Neural crest cell (in vitro differentiated cells): ENCODE measurements at regions not wholly inside any gene's neighbourhood (a gene's known extent, or its start where the extent isn't known, plus 50 kb on each side); places are given as distances from the start of the nearest gene placed in this dataset.

Source experiments
- DNase-seq: peaks from one replicate; pipeline ENCODE4 v3.0.0; 2021; ENCODE audit warnings: low read depth, mixed read lengths, low spot score
- H3K27ac Mint-ChIP-seq: one replicate; pipeline ENCODE4 v1.8.0; 2021; ENCODE audit warnings: mild to moderate bottlenecking, mixed read lengths; ENCODE audit not compliant: unreplicated experiment
- H3K27me3 Mint-ChIP-seq: 2 replicates; pipeline ENCODE4 v1.8.0; 2021; ENCODE audit warnings: low read depth, mild to moderate bottlenecking, mixed read lengths
- H3K36me3 Mint-ChIP-seq: 2 replicates; pipeline ENCODE4 v1.8.0; 2021; ENCODE audit warnings: low read depth, mild to moderate bottlenecking, mixed read lengths
- H3K4me1 Mint-ChIP-seq: 2 replicates; pipeline ENCODE4 v1.8.0; 2021; ENCODE audit warnings: mixed read lengths
- H3K4me3 Mint-ChIP-seq: one replicate; pipeline ENCODE4 v1.8.0; 2021; ENCODE audit warnings: mild to moderate bottlenecking, mixed read lengths
- H3K9me3 Mint-ChIP-seq: 2 replicates; pipeline ENCODE4 v1.8.0; 2021; ENCODE audit warnings: mixed read lengths
- CTCF ChIP-seq: fragments of 200-600 bp; sonication (generic); conservative IDR thresholded peaks from 2 replicates; pipeline ENCODE4 v1.5.0; 2021; ENCODE audit warnings: antibody characterized with exemption, mild to moderate bottlenecking

DNA sequence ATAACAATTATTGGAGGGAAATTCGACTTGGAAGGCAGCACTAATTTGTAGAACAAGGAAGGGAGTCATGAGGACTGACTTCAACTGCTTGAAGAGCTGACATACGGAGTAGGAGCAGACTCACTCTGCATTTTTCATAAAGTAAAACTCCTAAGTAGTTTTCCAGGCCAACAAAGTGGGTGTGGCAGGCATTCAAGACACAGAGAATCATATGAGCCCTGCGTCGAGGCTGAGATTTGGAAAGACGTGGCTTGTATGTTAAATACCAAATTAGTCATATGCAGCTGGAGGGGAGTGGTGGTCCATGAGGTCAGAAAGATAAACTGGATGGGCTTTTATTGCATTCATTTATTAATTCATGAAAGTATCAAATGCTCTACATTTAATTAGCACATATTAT is 255.7 kb upstream of the JUN start:
- Mint-ChIP-seq H3K4me1 (peaks cover 8% of the 10 kb centered on the region), H3K27ac (no peak overlapping the region), H3K4me3 (no peak overlapping the region), H3K9me3 (peaks cover 2% of the 10 kb centered on the region), H3K27me3 (no peaks in the 10 kb centered on the region), H3K36me3 (no peaks in the 10 kb centered on the region)
- no peak for DNase-seq
- TF ChIP-seq CTCF, result no peak

- Mint-ChIP-seq H3K9me3 (no peaks in the 10 kb centered on the region), H3K27me3 (no peaks in the 10 kb centered on the region), H3K4me3 (no peak overlapping the region), H3K4me1 (no peaks in the 10 kb centered on the region), H3K27ac (no peak overlapping the region), H3K36me3 (no peaks in the 10 kb centered on the region)
- DNase-seq, result no peak
- TF ChIP-seq CTCF, result no peak
Measured at GRCh38 chr1:59040486-59040885, 256.4 kb upstream of the FGGY start.

GRCh38 chr1:59041646-59042277 is 255.1 kb upstream of the FGGY start:
- H3K36me3 Mint-ChIP-seq, result no peaks in the 10 kb centered on the region
- H3K4me3 Mint-ChIP-seq, result no peak overlapping the region
- no peaks in the 10 kb centered on the region for H3K4me1 Mint-ChIP-seq
- H3K27ac Mint-ChIP-seq, result no peak overlapping the region
- no peaks in the 10 kb centered on the region for H3K9me3 Mint-ChIP-seq
- no peak for DNase-seq
- no peaks in the 10 kb centered on the region for H3K27me3 Mint-ChIP-seq
- TF ChIP-seq CTCF, result no peak

- Mint-ChIP-seq H3K27me3 (no peaks in the 10 kb centered on the region), H3K9me3 (no peaks in the 10 kb centered on the region), H3K4me3 (no peak overlapping the region), H3K36me3 (no peaks in the 10 kb centered on the region), H3K4me1 (no peaks in the 10 kb centered on the region), H3K27ac (no peak overlapping the region)
- DNase-seq, result no peak
- no peak for TF ChIP-seq CTCF
Measured at GRCh38 chr1:59043796-59044195, 253.1 kb upstream of the FGGY start.

GRCh38 chr1:59044535-59045121 is 252.3 kb upstream of the FGGY start:
- no peak for DNase-seq
- no peaks in the 10 kb centered on the region for H3K27me3 Mint-ChIP-seq
- no peak for TF ChIP-seq CTCF
- H3K27ac Mint-ChIP-seq, result no peak overlapping the region
- H3K4me3 Mint-ChIP-seq, result no peak overlapping the region
- H3K36me3 Mint-ChIP-seq, result no peaks in the 10 kb centered on the region
- H3K9me3 Mint-ChIP-seq, result no peaks in the 10 kb centered on the region
- H3K4me1 Mint-ChIP-seq, result no peaks in the 10 kb centered on the region
